Hematopoietic multipotent progenitor cell treated with erythropoietin and hydrocortisone succinate and interleukin-3 and kit ligand, for 17 days (in vitro differentiated cells): ENCODE measurements at regions not wholly inside any gene's neighbourhood (a gene's known extent, or its start where the extent isn't known, plus 50 kb on each side); places are given as distances from the start of the nearest gene placed in this dataset.
"Not testable (repeated sequence)": the region's sequence is repeated elsewhere in the genome, so short reads cannot be mapped to it uniquely, and the experiment has no call there.

ENCODE experiments used
- DNase-seq: peaks from one replicate; pipeline ENCODE4 v3.0.0-alpha.2; 2015; ENCODE audit warnings: low spot score

DNA sequence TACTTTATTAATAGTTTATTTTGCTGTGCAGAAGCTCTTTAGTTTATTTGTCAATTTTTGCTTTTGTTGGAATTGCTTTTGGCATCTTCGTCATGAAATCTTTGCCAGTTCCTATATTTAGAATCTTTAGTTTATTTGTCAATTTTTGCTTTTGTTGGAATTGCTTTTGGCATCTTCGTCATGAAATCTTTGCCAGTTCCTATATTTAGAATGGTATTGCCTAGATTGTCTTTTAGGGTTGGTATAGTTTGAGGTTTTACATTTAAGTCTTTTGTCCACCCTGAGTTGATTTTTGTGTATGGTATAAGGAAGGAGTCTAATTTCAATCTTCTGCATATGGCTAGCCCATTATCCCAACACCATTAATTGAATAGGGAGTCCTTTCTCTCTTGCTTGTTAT is 93.9 kb upstream of the TCF21 start:
- DNase-seq: not testable (repeated sequence)

DNA sequence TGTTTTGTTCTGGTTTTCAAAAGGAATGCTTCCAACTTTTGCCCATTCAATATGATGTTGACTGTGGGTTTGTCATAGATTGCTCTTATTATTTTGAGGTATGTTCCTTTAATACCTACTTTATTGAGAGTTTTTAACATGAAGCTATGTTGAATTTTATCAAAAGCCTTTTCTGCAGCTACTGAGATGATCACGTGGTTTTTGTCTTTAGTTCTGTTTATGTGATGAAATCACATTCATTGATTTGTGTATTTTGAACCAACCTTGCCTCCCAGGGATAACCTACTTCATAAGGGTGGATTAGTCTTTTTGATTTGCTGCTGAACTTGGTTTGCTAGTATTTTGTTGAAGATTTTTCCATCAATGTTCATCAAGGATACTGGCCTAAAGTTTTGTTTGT is 92.7 kb upstream of the TCF21 start:
- no peak for DNase-seq

DNA sequence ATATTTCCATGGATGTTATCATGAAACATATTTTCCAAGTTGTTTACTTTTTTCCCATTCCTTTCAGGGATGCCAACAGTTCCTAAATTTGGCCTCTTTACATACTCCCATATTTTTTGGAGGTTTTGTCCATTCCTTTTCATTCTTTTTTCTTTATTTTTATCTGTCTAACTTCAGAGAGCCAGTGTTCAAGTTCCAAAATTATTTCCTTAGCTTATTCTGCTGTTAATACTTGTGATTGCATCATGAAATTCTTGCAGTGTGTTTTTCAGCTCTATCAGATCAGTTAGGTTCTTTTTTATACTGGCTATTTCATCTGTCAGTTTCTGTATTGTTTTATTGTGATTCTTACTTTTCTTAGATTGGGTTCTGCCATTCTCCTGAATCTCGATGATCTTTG is 89.9 kb upstream of the TCF21 start:
- no peak for DNase-seq

DNA sequence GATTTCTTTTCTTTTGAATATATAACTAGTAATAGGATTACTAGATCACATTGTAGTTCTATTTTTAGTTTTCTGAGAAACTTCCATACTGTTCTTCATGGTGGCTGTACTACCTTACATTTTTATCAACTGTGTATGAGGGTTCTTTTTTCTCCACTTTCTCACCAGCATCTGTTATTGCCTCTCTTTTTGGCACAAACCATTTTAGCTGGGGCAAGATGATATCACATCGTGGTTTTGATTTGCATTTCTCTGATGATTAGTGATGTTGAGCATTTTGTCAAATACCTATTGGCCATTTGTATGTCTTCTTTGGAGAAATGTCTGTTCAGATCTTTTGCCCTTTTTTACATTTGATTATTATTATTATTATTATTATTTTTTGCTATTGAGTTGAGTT is 86.1 kb upstream of the TCF21 start:
- DNase-seq: no peak

DNA sequence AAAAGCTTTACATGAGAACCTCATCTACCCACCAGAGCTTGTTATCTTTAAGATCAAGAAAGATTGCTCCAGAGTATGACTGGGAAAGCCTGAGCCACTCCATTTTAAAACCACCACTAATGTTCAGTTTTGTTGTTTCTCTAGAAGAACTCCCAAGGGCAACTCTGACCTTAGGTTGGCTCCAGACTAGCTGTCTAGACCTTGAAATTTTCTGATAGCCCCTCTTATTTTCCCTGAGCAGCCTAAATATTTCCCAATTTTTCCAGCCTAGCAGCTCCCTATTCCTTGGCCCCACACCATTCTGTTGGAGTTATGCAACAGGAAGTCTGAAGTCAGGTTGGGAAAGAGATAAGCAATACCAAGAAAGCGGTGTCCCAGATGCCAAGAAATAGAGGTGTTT is 84.6 kb upstream of the TCF21 start:
- DNase-seq: no peak

DNA sequence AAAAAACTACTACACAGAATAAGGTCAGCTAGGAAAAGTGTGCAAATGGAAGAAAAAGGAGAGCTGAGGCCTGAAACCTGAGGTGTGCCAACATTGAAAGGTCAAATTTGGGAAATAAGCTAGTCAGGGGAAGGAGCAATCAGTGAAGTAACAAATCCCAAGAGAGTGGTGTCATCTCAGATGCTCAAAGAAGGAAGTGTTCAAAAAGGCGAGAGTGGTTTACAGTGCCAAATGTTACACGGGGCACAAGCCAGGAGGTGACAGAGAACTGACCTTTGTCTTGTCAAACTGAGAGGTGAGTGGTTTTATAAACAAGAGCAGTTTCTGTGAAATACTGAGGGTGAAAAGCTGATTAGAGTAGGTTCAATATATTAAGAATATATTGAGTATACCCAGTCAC is 83.0 kb upstream of the TCF21 start:
- DNase-seq: no peak

DNA sequence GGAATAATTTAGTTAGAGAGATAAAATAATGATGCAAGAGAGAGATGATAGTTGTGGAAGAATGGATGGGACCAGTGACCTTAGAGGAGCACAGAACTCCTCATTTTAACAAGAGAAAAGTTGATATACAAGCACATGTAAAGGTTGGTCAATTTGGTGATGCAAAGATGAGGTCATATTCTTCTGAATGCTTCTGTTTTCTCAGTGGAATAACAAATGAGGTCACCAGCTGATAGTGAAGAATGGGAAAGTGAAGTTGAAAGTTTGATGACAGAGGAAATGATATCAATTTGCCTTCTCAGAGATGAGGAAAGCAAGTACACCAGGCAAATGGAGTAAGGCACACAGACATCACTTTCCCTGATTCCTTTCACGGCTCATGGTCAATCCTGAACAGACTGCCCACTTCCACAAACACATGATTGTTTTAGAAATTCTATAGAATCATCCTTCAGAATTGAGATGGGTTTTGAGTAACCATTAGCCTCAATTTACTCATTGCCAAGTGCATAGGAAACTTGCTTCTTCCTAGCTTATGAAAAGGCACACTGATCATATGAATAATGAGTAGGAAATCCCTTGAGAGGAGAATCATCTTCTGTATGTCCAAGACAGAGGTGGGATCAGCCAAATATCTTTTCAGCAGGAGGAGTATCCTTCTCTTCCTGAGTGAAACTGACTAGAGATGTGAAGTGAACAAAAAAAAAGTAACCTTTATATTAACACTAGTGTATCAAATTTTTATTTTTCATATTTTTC is 82.4 kb upstream of the TCF21 start:
- no peak for DNase-seq

DNA sequence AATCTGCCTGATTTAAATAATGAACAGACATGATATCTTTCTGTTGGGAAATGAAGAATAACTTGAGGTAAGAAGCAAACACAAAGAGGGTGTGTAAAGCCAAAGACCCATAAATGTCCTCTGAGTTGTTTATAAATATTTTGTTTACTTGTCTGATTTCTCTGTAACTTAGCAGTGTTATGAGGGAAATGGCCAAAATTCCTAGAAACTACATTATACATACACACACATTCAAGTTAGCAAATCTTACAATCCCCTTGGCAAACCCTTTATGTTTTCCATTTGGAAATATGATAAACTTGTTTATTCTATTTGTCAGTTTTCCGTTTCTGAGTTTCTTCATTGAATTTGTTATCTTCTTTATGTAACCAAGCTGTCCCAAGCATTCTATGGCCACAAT is 81.4 kb upstream of the TCF21 start:
- DNase-seq: no peak

DNA sequence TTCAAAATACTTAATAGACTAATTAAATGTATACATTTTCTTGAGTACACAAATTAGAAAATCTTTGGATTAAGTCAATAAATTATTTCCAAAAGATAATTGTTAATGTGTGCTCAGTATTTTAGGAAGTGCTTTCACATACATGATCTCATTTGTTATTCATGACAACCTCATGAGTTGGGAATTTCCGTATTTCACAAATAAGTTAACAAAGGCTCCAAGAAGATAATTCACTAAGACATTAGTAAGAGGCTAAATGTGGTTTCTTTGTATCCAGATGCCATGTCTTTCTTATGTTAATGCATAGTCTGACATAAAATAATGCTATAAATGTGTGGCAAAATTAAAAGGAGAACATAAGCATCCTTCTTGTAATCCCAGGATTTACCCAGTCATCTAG is 79.5 kb upstream of the TCF21 start:
- DNase-seq: no peak

DNA sequence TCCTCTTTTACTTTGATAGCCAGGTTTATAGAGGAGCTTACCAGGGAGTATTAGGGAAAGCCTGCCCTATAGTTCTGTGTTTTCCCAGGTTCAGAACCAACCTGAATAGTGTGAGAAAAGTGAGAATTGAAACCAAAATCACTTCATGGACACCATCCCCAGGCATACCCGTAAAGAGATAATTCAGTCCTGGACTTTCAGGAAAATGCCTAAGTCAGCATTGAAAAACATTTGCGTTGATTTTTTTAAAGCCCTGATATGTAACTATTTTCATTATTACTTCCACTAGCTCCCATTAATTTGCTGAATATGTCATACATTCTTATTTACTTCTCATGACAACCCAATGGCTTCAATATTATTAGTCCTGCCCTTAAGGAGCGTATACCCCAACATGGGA is 77.4 kb upstream of the TCF21 start:
- DNase-seq: no peak

DNA sequence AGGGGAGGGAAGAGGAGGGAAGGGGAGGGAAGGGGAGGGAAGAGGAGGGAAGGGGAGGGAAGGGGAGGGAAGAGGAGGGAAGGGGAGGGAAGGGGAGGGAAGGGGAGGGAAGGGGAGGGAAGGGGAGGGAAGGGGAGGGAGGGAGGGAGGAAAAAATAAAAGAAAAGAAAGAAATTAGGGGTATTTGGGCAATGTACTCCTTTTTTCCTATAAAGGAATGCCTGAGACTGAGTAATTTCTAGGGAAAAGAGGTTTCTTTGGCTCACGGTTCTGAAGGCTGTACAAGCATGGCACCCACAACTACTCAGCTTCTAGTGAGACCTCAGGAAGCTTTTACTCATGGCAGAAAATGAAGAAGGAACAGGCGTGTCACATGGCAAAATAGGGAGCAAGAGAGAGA is 76.5 kb upstream of the TCF21 start:
- DNase-seq: not testable (repeated sequence)

DNA sequence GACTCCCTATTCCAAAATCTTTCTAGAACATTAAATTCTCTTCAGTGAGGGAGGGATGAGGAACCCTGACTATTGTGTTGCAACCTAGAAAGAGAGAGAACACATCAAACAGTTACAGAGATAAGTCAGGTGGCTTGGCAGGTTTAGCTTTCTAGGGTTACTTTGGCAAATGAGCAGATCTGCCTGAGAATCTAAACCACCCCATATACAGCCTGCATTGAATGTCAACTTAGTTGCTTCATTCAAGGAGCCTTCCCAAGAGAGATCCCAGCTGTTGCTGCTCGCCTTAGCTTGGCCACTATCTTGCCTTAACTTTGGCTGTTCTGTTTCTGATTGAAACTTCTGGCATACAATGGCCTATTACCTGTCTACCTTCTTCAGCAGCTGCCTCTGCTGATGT is 74.7 kb upstream of the TCF21 start:
- no peak for DNase-seq

DNA sequence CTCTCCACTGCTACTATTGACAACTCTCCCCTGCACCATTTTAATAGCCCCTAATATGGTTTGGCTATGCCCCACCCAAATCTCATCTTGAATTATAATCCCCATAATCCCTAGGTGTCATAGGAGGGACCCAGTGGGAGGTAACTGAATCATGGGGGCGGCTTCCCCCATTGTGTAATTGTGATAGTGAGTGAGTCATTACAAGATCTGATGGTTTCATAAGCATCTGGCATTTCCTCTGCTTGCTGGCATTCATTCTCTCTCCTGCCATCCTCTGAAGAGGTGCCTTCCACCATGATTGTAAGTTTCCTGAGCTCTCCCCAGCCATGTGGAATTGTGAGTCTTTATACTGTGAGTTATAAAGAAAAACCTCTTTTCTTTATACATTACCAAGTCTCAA is 74.1 kb upstream of the TCF21 start:
- DNase-seq: no peak

DNA sequence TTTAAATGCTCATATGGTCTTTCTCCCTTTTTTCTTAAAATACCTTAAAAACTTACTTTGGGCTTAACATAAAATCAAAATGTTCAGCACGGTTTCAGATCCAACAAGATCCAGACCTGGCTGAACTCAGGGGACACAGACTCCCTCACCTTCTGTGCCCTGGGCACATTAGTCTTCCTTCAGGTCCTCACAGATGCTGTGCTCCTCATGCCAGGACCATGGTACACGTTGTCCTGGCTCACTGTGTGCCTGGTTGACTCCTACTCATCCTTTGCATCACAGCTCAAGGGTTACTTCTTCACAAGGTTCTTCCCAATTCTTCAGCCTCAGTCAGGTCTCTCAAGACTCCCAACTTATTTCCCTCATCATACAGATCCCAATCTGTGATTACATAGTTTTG is 73.6 kb upstream of the TCF21 start:
- DNase-seq: no peak

DNA sequence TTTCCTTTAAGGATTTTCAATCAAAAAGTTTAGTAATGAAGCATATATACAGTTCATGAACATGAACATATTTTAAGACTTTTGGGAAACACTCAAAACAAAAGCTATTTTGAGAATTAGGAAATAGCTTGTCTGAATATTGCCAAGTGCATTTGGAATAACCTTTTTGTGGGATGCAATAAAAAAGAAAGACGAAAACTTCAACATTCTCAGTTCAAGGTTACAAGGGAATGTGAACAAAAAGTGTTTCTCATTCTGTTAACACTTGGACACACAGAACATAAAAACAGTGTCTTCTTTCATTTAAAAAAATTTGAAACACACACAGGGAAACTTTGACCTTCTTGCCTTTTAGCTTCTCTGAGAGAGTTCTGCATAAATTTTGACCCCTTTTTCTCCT is 72.7 kb upstream of the TCF21 start:
- DNase-seq: no peak

DNA sequence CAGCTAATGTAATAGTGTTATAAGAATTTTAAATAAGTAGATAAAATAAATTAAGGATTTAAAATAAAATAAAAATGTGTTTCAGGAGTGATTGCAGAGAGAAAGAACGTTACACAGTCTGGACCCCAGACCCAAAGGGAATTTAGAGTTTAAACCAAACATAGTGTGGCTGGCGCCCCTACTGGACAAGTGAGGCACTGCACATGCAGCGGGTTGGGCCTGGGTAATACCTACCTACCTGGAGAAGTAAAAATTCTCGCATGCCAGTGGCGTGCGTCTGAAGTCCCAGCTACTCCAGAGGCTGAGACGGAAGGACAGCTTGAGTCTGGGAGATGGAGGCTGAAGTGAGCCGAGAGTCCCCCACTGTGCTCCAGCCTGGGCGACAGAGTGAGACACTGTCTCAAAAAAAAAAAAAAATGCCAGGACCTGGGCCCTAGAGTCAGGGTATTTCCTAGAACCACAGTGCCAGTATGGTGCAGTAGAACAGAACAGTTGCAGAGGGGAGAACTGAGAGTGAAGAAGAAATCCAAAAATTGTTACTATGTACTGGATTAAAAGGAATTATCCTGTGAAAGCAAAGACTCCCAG is 71.4 kb upstream of the TCF21 start:
- DNase-seq: peak; percentile 33

DNA sequence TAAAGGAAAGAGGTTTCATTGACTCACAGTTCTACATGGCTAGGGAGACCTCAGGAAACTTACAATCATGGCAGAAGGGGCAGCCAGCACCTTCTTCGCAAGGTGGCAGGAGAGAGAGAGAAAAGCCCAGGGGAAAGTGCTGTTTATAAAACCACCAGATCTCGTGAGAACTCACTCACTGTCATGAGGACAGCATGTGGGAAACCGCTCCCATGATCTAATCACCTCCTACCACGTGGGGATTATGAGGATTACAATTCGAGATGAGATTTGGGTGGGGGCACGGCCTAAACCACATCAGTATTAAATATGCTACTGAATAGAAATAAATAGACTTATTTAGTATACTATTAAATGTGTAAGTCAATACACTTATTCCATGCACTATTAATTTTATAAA is 70.6 kb upstream of the TCF21 start:
- no peak for DNase-seq

DNA sequence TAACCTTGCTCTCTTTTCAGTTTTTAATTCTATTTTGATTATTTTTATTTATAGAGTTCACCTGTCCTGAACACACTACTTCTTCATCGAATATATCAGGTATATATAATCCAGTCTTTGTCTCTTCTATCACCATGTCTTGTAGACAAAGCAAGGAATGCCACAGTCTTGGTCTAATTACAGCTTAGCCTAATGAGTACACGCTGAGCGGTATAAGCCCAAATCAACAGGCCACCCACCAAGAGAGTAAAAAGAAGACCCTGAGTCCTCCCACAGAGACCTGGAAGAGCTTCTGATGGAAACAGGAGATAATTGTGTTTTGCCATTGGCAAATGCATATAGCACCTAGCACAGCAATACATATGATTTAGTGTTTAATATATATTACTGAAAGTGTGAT is 68.7 kb upstream of the TCF21 start:
- DNase-seq: no peak

DNA sequence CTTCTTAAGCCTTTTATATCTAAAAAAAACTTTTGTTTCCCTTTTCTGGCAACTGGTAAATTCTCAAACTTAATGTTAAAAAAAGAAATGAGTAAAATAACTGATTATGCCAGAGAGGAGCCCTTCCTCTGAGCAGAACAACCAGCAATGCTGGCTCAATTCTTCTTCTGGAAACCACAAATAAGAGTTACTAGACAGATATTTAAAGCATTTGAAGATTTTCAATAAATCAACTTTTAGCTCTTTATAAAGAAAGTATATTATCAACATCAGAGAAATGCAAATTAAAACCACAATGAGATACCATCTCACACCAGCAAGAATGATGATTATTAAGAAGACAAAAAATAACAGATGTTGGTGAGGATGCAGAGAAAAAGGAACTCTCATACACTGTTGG is 61.1 kb upstream of the TCF21 start:
- no peak for DNase-seq

DNA sequence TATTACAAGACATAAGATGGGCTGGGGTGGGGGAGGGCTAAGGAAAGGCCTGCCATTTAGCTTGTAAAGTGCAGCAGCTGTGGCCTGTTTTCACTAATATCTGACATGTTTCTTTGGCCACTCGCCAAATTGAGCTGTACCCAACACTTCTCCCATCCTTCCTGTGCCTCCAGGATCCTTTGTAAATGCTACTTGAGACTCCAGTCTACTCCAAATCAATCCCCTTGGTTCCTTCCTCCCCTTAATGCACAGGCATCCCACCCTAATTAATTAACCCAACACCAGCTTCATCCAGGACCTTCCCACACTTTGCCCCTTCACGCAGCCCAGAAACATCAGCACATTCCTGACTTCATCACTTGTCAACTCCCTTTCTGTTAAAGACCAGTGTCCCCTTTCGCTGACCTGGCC is 55.0 kb upstream of the TCF21 start:
- no peak for DNase-seq

DNA sequence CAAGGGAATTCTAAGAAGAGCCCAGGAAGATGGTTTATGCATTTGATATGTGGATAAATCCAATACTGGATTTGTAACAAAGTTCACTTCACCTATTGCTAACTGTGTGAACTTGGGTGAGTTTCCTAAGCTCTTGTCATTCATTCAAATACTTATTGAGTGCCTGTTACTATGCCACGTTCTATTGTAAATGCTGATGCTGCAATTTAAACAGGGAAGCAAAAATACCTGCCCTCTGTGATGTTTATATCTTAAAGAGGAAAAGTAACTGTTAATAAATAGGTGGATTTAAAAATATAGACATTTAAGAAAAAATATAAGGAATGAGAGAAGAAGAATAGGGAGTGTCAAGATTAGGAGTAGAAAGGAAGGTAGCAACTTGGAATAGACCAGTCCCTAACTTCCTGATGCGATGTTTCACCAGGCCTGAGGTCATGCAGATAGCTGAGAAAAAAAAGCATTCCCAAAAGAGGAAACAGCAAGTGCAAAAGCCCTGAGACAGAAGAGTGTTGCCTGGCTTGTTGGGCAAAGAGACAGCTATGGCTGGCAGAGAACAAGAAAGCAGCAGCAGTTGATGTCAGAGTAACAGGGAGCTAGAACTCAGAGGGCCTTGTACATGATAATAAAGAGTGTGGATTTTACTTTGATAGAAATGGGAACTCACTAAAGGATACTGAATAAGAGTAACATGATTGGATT is 54.3 kb upstream of the TCF21 start:
- no peak for DNase-seq

DNA sequence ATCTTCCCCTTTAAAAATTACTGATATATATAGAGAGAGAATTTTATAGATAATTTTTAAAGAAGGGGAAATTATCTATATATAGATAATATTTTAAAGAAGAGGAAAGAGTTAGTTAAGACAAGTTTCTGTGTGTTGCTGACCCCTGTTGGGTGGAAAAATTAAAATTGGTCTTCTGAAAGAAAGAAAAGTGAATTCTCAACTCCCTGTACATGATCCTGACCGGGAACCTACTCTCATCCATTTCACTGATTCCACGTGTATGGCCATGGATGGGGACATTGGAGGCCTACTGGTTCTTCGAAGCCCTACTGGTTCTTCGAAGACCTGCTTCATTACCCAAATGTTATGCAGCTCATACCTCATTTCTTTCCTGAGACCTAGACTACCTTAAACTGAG is 53.0 kb upstream of the TCF21 start:
- no peak for DNase-seq

DNA sequence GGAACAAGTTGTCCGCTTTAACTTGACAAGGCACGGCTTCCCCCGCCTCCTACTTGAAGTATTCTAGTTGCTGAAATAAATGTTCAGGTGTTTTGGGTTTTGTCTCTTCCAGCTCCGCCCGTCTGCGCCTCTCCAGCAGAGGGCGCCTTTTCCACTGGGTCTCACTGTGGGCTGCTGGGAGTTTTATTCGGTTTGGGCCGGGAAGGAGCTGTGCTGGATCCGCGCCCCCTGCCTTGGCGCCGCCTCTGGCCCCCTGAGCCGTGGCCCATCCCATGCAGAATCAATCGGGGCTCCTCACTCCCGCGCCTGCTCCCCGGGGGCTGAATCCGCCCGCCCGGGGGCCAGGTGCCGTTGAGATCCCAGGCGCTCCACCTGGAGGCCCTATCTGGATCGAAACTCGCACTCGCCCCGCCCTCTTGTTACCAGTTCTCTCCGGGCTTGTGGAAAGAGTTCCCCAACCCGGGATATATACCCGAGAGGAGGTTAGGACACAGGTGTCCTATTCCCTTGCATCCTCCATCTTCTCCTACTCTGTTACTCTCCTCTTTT is 51.0 kb upstream of the TCF21 start:
- peak; percentile 46 for DNase-seq
